ENCODE measurements at regions not wholly inside any gene's neighbourhood (a gene's known extent, or its start where the extent isn't known, plus 50 kb on each side); places are given as distances from the start of the nearest gene placed in this dataset.
"Not testable (repeated sequence)": the region's sequence is repeated elsewhere in the genome, so short reads cannot be mapped to it uniquely, and the experiment has no call there.

DNA sequence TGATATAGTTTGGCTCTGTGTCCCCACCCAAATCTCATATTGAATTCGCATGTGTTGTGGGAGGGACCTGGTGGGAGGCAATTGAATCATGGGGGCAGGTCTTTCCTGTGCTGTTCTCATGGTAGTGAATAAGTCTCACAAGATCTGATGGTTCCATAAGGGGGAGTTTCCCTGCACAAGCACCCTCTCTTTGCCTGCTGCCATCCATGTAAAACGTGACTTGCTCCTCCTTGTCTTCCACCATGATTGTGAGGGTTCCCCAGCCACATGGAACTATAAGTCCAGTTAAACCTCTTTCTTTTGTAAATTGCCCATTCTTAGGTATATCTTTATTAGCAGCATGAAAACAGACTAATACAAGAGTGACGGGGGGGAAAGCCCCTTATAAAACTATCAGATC, 65.4 kb upstream of the FBXO33 start:
- TF ChIP-seq, protein P1, sequence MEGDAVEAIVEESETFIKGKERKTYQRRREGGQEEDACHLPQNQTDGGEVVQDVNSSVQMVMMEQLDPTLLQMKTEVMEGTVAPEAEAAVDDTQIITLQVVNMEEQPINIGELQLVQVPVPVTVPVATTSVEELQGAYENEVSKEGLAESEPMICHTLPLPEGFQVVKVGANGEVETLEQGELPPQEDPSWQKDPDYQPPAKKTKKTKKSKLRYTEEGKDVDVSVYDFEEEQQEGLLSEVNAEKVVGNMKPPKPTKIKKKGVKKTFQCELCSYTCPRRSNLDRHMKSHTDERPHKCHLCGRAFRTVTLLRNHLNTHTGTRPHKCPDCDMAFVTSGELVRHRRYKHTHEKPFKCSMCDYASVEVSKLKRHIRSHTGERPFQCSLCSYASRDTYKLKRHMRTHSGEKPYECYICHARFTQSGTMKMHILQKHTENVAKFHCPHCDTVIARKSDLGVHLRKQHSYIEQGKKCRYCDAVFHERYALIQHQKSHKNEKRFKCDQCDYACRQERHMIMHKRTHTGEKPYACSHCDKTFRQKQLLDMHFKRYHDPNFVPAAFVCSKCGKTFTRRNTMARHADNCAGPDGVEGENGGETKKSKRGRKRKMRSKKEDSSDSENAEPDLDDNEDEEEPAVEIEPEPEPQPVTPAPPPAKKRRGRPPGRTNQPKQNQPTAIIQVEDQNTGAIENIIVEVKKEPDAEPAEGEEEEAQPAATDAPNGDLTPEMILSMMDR (IDR thresholded peaks at IDR 0.05): not testable (repeated sequence)
- not testable (repeated sequence) for TF ChIP-seq POLR2A (IDR thresholded peaks at IDR 0.05)

All from stomach (tissue), 4 donors.